ENCODE measurements at regions not wholly inside any gene's neighbourhood (a gene's known extent, or its start where the extent isn't known, plus 50 kb on each side); places are given as distances from the start of the nearest gene placed in this dataset.

GRCh38 chr10:125455431-125455830 is 227.5 kb downstream of the TEX36 start:
- peaks cover 23% of the 10 kb centered on the region for H3K27me3 ChIP-seq (replicated peaks; ENCODE audit: insufficient read depth, low read depth, low read length, poor library complexity)
- no peak overlapping the region for H3K4me3 ChIP-seq (ENCODE audit: low read depth, low read length, poor library complexity, severe bottlenecking)
- no peak overlapping the region for H3K27ac ChIP-seq (ENCODE audit: low read depth, low read length, poor library complexity, severe bottlenecking)
- H3K9me3 ChIP-seq (ENCODE audit: low read depth, low read length, poor library complexity, severe bottlenecking), result no peaks in the 10 kb centered on the region
- ChIA-PET POLR2A (ENCODE audit: low non-redundant PET) (no interaction called here), CTCF (no interaction called here)
- no peaks in the 10 kb centered on the region for H3K36me3 ChIP-seq (ENCODE audit: insufficient read depth, low read length, poor library complexity, severe bottlenecking)
- intact Hi-C loops (cut with micrococcal nuclease; ENCODE audit: unreplicated experiment), result no loop called here
- no peak for DNase-seq (ENCODE audit: low spot score)
- no TSS peak for BruUV-seq (replicated peaks)
- TF ChIP-seq EZH2 (IDR thresholded peaks at IDR 0.05; ENCODE audit: borderline replicate concordance, low read depth, low read length, poor library complexity, severe bottlenecking) (no peak), CTCF (conservative IDR thresholded peaks at IDR 0.05; ENCODE audit: low read depth, low read length) (no peak)
- no peaks in the 10 kb centered on the region for H3K4me1 ChIP-seq (ENCODE audit: insufficient read depth, low read length, poor library complexity, severe bottlenecking)

- intact Hi-C loops (cut with micrococcal nuclease; ENCODE audit: unreplicated experiment), result no loop called here
- peaks cover 16% of the 10 kb centered on the region for H3K27me3 ChIP-seq (replicated peaks; ENCODE audit: insufficient read depth, low read depth, low read length, poor library complexity)
- no peak overlapping the region for H3K27ac ChIP-seq (ENCODE audit: low read depth, low read length, poor library complexity, severe bottlenecking)
- H3K4me3 ChIP-seq (ENCODE audit: low read depth, low read length, poor library complexity, severe bottlenecking), result no peak overlapping the region
- DNase-seq (ENCODE audit: low spot score), result no peak
- TF ChIP-seq EZH2 (IDR thresholded peaks at IDR 0.05; ENCODE audit: borderline replicate concordance, low read depth, low read length, poor library complexity, severe bottlenecking), result no peak
- no peak for TF ChIP-seq CTCF (conservative IDR thresholded peaks at IDR 0.05; ENCODE audit: low read depth, low read length)
- CTCF ChIA-PET, result no interaction called here
- no peaks in the 10 kb centered on the region for H3K4me1 ChIP-seq (ENCODE audit: insufficient read depth, low read length, poor library complexity, severe bottlenecking)
- POLR2A ChIA-PET (ENCODE audit: low non-redundant PET), result no interaction called here
- no peaks in the 10 kb centered on the region for H3K36me3 ChIP-seq (ENCODE audit: insufficient read depth, low read length, poor library complexity, severe bottlenecking)
- H3K9me3 ChIP-seq (ENCODE audit: low read depth, low read length, poor library complexity, severe bottlenecking), result no peaks in the 10 kb centered on the region
- BruUV-seq (replicated peaks), result no TSS peak
Measured at GRCh38 chr10:125451319-125451718, 231.6 kb downstream of the TEX36 start.

- no peak for DNase-seq (ENCODE audit: low spot score)
- intact Hi-C loops (cut with micrococcal nuclease; ENCODE audit: unreplicated experiment), result no loop called here
- no peaks in the 10 kb centered on the region for H3K4me1 ChIP-seq (ENCODE audit: insufficient read depth, low read length, poor library complexity, severe bottlenecking)
- TF ChIP-seq CTCF (conservative IDR thresholded peaks at IDR 0.05; ENCODE audit: low read depth, low read length), result no peak
- CTCF ChIA-PET, result no interaction called here
- H3K9me3 ChIP-seq (ENCODE audit: low read depth, low read length, poor library complexity, severe bottlenecking), result no peaks in the 10 kb centered on the region
- peaks cover 10% of the 10 kb centered on the region for H3K27me3 ChIP-seq (replicated peaks; ENCODE audit: insufficient read depth, low read depth, low read length, poor library complexity)
- no peak overlapping the region for H3K27ac ChIP-seq (ENCODE audit: low read depth, low read length, poor library complexity, severe bottlenecking)
- BruUV-seq (replicated peaks), result no TSS peak
- H3K36me3 ChIP-seq (ENCODE audit: insufficient read depth, low read length, poor library complexity, severe bottlenecking), result no peaks in the 10 kb centered on the region
- POLR2A ChIA-PET (ENCODE audit: low non-redundant PET), result no interaction called here
- H3K4me3 ChIP-seq (ENCODE audit: low read depth, low read length, poor library complexity, severe bottlenecking), result no peak overlapping the region
Measured at GRCh38 chr10:125450218-125450617, 232.7 kb downstream of the TEX36 start.
